HG03521 (cell line): ENCODE measurements at regions not wholly inside any gene's neighbourhood (a gene's known extent, or its start where the extent isn't known, plus 50 kb on each side); places are given as distances from the start of the nearest gene placed in this dataset.
"Not testable (repeated sequence)": the region's sequence is repeated elsewhere in the genome, so short reads cannot be mapped to it uniquely, and the experiment has no call there.

ENCODE experiments used
- ATAC-seq: cut with Tn5 transposase; IDR thresholded peaks from one replicate; pipeline ENCODE4 v1.9.1; 2021; ENCODE audit warnings: mild to moderate bottlenecking, moderate library complexity; ENCODE audit not compliant: unreplicated experiment

- not testable (repeated sequence) for ATAC-seq
These were observed 1596.9 kb downstream of the RPIA start for GRCh38 chr2:90288396-90288795.

GRCh38 chr2:90289291-90289980 is 1598.0 kb downstream of the RPIA start:
- ATAC-seq, result not testable (repeated sequence)

DNA sequence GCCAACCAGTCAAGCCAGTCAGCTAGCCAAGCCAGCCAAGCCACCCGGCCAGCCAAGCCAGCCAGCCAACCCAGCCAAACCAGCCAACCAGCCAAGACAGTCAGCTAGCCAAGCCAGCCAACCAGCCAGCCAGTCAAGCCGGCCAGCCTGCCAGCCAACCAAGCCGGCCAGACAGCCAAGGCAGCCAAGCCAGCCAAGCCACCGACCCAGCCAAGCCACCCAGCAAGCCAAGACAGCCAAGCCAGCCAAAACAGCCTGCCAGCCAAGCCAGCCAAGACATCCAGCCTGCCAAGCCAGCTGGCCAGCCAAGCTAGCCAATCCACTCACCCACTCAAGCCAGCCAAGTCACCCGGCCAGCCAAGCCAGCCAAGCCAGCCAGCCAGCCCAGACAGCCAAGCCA is 1599.2 kb downstream of the RPIA start:
- not testable (repeated sequence) for ATAC-seq

GRCh38 chr2:90291168-90291883 is 1599.9 kb downstream of the RPIA start:
- not testable (repeated sequence) for ATAC-seq

DNA sequence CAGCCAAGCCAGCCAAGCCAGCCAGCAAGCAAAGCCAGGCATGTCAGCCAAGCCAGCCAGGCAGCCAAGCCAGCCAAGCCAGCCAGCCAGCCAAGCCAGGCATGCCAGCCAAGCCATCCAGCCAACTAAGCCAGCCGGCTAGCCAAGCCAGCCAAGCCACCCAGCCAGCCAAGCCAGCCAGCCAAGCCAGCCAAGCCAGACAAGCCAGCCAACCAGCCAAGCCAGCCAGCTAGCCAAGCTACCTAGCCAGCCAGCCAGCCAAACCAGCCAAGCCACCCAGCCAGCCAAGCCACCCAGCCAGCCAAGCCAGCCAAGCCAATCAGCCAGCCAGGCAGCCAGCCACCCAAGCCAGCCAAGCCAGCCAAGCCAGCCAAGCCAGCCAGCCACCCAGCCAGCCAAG is 1600.5 kb downstream of the RPIA start:
- ATAC-seq, result not testable (repeated sequence)

DNA sequence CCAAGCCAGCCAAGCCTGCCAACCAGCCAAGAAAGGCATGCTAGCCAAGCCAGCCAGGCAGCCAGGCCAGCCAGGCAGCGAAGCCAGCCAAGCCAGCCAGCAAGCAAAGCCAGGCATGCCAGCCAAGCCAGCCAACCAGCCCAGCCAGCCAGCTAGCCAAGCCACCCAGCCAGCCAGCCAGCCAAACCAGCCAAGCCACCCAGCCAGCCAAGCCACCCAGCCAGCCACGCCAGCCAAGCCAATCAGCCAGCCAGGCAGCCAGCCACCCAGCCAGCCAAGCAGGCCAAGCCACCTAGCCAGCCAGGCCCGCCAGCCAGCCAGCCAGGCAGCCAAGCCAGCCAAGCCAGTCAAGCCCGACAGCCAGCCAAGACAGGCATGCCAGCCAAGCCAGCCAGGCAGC is 1601.0 kb downstream of the RPIA start:
- ATAC-seq, result not testable (repeated sequence)

GRCh38 chr2:90293224-90293623 is 1601.8 kb downstream of the RPIA start:
- ATAC-seq, result not testable (repeated sequence)

GRCh38 chr2:90293806-90294205 is 1602.3 kb downstream of the RPIA start:
- ATAC-seq, result not testable (repeated sequence)

DNA sequence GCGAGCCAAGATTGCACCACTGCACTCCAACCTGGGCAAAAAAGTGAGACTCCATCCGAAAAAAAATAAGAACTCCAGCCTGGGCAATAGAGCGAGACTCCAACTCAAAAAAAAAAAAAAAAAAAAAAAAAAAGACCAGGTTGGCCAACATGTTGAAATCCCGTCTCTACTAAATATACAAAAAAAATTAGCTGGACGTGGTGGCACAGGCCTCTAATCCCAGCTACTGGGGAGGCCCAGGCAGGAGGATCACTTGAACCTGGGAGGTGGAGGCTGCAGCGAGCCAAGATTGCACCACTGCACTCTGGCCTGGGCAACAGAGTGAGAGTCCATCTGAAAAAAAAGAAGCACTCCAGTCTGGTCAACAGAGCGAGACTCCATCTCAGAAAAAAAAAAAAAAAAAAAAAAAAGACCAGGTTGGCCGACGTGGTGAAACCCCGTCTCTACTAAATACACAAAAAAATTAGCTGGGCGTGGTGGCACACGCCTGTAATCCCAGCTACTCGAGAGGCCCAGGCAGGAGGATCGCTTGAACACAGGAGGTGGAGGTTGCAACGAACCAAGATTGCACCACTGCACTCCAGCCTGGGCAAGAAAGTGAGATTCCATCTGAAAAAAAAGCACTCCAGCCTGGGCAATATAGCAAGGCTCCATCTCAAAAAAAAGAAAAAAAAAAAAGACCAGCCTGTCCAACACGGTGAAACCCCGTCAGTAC is 1603.7 kb downstream of the RPIA start:
- not testable (repeated sequence) for ATAC-seq

GRCh38 chr2:90296484-90296777 is 1605.0 kb downstream of the RPIA start:
- not testable (repeated sequence) for ATAC-seq

DNA sequence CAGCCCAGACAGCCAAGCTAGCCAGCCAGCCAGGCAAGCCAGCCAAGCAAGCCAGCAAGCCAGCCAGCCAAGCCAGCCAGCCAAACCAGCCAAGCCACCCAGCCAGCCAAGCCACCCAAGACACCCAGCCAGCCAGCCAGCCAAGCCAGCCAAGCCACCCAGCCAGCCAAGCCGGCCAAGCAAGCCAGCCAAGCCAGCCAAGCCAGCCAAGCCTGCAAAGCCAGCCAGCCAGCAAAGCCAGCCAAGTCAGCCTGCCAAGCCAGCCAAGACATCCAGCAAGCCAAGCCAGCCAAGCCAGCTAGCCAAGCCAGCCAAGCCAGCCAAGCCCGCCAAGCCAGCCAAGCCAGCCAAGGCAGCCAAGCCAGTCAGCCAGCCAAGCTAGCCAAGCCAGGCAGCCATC is 1606.2 kb downstream of the RPIA start:
- ATAC-seq, result not testable (repeated sequence)

GRCh38 chr2:90298126-90298755 is 1606.8 kb downstream of the RPIA start:
- not testable (repeated sequence) for ATAC-seq

DNA sequence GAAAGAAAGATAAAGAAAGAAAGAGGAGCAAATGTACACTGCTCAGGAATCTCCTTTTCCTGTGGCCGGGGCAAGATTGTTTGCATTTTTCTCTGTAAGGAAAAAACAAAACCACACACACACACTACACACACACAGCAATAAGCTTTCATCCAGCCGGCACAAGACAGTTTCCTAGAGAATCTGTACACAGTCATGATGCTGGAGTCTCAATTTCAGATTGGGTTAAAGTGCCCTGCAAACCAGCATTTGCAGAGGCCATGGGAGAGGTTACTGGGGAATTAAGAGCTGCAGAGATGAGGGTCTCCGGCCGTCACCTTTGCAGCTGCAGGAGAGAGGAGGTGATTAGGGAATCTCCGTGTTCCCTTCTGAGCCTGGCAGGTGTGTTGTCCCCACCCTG is 1607.5 kb downstream of the RPIA start:
- not testable (repeated sequence) for ATAC-seq

DNA sequence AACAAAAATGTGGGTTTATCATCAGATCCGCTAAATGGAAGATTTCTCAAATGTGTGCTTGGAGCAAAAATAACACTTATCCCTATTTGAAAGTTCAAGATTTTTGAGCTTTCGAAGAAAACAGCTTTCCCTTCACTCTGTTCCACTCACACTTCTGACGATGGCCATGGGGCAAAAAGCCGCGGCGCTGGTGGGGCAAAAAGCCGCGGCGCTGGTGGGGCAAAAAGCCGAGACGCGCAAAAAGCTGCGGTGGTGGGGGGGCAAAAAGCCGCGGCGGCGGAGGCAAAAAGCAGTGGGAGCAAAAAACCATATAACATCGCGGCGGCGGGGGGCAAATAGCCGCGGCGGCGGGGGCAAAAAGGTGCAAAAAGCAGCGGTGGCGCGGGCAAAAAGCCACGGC is 1631.5 kb downstream of the RPIA start:
- ATAC-seq, result not testable (repeated sequence)

DNA sequence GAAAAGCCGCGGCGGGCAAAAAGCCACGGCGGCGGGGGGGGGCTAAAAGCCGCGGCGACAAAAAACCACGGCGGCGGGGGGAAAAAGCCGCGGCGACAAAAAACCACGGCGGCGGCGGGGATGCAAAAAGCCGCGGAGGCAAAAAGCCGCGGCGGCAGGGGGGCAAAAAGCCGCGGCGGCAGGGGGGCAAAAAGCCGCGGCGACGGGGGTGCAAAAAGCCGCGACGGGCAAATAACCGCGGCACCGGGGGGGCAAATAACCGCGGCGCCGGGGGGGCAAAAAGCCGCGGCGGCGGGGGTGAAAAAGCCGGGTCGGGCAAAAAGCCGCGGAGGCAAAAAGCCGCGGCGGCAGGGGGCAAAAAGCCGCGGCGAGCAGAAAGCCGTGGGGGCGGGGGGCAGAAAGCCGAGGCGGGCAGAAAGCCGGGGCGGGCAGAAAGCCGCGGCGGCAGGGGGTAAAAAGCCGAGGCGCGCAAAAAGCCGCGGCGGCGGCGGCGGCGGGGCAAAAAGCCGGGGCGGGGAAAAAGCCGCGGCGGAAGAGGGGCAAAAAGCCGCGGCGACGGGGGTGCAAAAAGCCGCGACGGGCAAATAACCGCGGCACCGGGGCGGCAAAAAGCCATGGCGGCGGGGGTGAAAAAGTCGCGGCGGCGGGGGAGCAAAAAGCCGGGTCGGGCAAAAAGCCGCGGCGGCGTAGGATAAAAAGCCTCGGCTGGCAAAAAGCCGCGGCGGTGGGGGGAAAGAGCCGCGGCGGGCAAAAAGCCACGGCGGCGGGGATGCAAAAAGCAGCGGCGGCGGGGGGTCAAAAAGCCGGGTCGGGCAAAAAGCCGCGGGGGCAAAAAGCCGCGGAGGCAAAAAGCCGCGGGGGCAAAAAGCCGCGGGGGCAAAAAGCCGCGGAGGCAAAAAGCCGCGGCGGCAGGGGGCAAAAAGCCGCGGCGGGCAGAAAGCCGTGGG is 1632.4 kb downstream of the RPIA start:
- ATAC-seq, result not testable (repeated sequence)

GRCh38 chr2:90324672-90325071 is 1633.2 kb downstream of the RPIA start:
- not testable (repeated sequence) for ATAC-seq

GRCh38 chr2:90325796-90326353 is 1634.4 kb downstream of the RPIA start:
- not testable (repeated sequence) for ATAC-seq

GRCh38 chr2:90355546-90355945 is 1664.1 kb downstream of the RPIA start:
- not testable (repeated sequence) for ATAC-seq

DNA sequence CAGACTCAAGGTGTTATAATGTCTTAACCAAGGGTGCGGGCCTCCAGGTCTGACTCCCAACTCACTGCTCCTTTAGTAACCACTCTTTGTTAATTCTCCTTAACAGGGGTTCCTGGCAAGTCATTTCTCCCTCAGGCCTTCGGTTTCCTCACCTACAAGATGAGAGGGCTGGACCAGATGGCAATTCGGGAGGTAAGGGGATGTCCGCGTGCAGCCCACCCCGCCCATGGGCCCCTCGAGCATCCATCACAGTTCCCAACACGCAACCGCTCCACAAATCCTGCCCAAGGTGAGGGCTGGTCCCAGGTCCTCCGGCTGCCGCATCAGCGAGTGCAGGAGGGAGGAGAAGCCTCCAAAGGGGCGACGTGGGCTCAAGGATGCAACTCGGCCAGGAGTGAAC is 1667.9 kb downstream of the RPIA start:
- ATAC-seq, result not testable (repeated sequence)
